ENCODE measurements at regions not wholly inside any gene's neighbourhood (a gene's known extent, or its start where the extent isn't known, plus 50 kb on each side); places are given as distances from the start of the nearest gene placed in this dataset.
A peak's percentile ranks its signal among the peaks of the same experiment; 100 is the strongest.

- DNase-seq (ENCODE audit: low read depth): no peak
These were observed 211.9 kb upstream of the VRK2 start for GRCh38 chr2:57834666-57835065.

GRCh38 chr2:57842531-57842930 is 204.1 kb upstream of the VRK2 start:
- peak; percentile 66 for DNase-seq (ENCODE audit: low read depth)

- DNase-seq (ENCODE audit: low read depth): no peak
These were observed 203.4 kb upstream of the VRK2 start for GRCh38 chr2:57843158-57843557.

- DNase-seq (ENCODE audit: low read depth): no peak
These were observed 197.9 kb upstream of the VRK2 start for GRCh38 chr2:57848723-57849122.

GRCh38 chr2:57849843-57850242 is 196.8 kb upstream of the VRK2 start:
- no peak for DNase-seq (ENCODE audit: low read depth)

GRCh38 chr2:57850415-57851130 is 196.0 kb upstream of the VRK2 start:
- no peak for DNase-seq (ENCODE audit: low read depth)

- DNase-seq (ENCODE audit: low read depth): no peak
These were observed 191.4 kb upstream of the VRK2 start for GRCh38 chr2:57855212-57855611.

- no peak for DNase-seq (ENCODE audit: low read depth)
These were observed 186.9 kb upstream of the VRK2 start for GRCh38 chr2:57859755-57860154.

- no peak for DNase-seq (ENCODE audit: low read depth)
These were observed 184.5 kb upstream of the VRK2 start for GRCh38 chr2:57862153-57862552.

- DNase-seq (ENCODE audit: low read depth): no peak
These were observed 183.9 kb upstream of the VRK2 start for GRCh38 chr2:57862727-57863126.

GRCh38 chr2:57864926-57865325 is 181.7 kb upstream of the VRK2 start:
- no peak for DNase-seq (ENCODE audit: low read depth)

- DNase-seq (ENCODE audit: low read depth): no peak
These were observed 178.9 kb upstream of the VRK2 start for GRCh38 chr2:57867730-57868129.

- no peak for DNase-seq (ENCODE audit: low read depth)
These were observed 177.9 kb upstream of the VRK2 start for GRCh38 chr2:57868619-57869139.

- DNase-seq (ENCODE audit: low read depth): no peak
These were observed 176.8 kb upstream of the VRK2 start for GRCh38 chr2:57869758-57870344.

- DNase-seq (ENCODE audit: low read depth): no peak
These were observed 170.3 kb upstream of the VRK2 start for GRCh38 chr2:57876313-57876712.

- no peak for DNase-seq (ENCODE audit: low read depth)
These were observed 168.8 kb upstream of the VRK2 start for GRCh38 chr2:57877811-57878170.

- DNase-seq (ENCODE audit: low read depth): no peak
These were observed 168.3 kb upstream of the VRK2 start for GRCh38 chr2:57878171-57878865.

GRCh38 chr2:57878866-57879210 is 167.8 kb upstream of the VRK2 start:
- no peak for DNase-seq (ENCODE audit: low read depth)

- no peak for DNase-seq (ENCODE audit: low read depth)
These were observed 166.2 kb upstream of the VRK2 start for GRCh38 chr2:57880446-57880845.

GRCh38 chr2:57880967-57881366 is 165.6 kb upstream of the VRK2 start:
- no peak for DNase-seq (ENCODE audit: low read depth)

GRCh38 chr2:57881998-57882888 is 164.4 kb upstream of the VRK2 start:
- DNase-seq (ENCODE audit: low read depth): peak; percentile 77

- DNase-seq (ENCODE audit: low read depth): no peak
These were observed 163.6 kb upstream of the VRK2 start for GRCh38 chr2:57882895-57883515.

Measured in ELR (cell line).